ENCODE measurements at regions not wholly inside any gene's neighbourhood (a gene's known extent, or its start where the extent isn't known, plus 50 kb on each side); places are given as distances from the start of the nearest gene placed in this dataset.

- TF ChIP-seq, protein P1, sequence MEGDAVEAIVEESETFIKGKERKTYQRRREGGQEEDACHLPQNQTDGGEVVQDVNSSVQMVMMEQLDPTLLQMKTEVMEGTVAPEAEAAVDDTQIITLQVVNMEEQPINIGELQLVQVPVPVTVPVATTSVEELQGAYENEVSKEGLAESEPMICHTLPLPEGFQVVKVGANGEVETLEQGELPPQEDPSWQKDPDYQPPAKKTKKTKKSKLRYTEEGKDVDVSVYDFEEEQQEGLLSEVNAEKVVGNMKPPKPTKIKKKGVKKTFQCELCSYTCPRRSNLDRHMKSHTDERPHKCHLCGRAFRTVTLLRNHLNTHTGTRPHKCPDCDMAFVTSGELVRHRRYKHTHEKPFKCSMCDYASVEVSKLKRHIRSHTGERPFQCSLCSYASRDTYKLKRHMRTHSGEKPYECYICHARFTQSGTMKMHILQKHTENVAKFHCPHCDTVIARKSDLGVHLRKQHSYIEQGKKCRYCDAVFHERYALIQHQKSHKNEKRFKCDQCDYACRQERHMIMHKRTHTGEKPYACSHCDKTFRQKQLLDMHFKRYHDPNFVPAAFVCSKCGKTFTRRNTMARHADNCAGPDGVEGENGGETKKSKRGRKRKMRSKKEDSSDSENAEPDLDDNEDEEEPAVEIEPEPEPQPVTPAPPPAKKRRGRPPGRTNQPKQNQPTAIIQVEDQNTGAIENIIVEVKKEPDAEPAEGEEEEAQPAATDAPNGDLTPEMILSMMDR (IDR thresholded peaks at IDR 0.05; ENCODE audit: borderline replicate concordance, control extremely low read depth, extremely low read depth, insufficient read depth, missing control alignments): no peak
- in situ Hi-C loops (cut with MboI; ENCODE audit: low sequenced_read_pairs, unreplicated experiment): no loop called here
- no peak for DNase-seq (ENCODE audit: low spot score)
Measured at GRCh38 chr5:3167473-3167872, 416.0 kb upstream of the IRX2 start.

DNA sequence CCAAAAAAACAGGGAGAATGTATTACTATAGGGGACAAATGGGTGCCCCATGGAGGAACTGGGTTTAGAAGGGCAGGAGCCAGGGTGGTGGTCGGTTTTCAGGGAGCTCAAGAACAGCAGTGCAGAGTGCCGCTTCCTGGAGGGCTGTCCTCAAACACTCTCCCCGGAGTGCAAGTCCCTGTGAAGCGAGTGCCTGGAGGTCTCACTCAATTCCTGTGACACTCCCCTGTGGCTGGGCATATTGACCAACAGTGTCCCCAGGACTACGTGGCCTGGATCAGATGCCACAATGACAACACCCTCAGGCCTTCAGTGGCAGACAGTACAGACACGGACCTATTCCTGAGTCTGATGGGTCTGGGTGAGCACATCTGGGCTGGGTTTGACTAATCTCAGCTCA lies 412.1 kb upstream of the IRX2 start:
- in situ Hi-C loops (cut with MboI; ENCODE audit: low sequenced_read_pairs, unreplicated experiment): no loop called here
- TF ChIP-seq, protein P1 (IDR thresholded peaks at IDR 0.05; ENCODE audit: borderline replicate concordance, control extremely low read depth, extremely low read depth, insufficient read depth, missing control alignments): no peak
- DNase-seq (ENCODE audit: low spot score): no peak

GRCh38 chr5:3161672-3162071 lies 410.2 kb upstream of the IRX2 start:
- TF ChIP-seq, protein P1 (IDR thresholded peaks at IDR 0.05; ENCODE audit: borderline replicate concordance, control extremely low read depth, extremely low read depth, insufficient read depth, missing control alignments): no peak
- in situ Hi-C loops (cut with MboI; ENCODE audit: low sequenced_read_pairs, unreplicated experiment): no loop called here
- DNase-seq (ENCODE audit: low spot score): no peak

GRCh38 chr5:3157214-3157613 lies 405.7 kb upstream of the IRX2 start:
- no peak for DNase-seq (ENCODE audit: low spot score)
- TF ChIP-seq, protein P1 (IDR thresholded peaks at IDR 0.05; ENCODE audit: borderline replicate concordance, control extremely low read depth, extremely low read depth, insufficient read depth, missing control alignments): no peak
- in situ Hi-C loops (cut with MboI; ENCODE audit: low sequenced_read_pairs, unreplicated experiment): no loop called here

GRCh38 chr5:3155717-3156116 lies 404.2 kb upstream of the IRX2 start:
- no peak for DNase-seq (ENCODE audit: low spot score)
- in situ Hi-C loops (cut with MboI; ENCODE audit: low sequenced_read_pairs, unreplicated experiment): no loop called here
- TF ChIP-seq, protein P1 (IDR thresholded peaks at IDR 0.05; ENCODE audit: borderline replicate concordance, control extremely low read depth, extremely low read depth, insufficient read depth, missing control alignments): no peak

DNA sequence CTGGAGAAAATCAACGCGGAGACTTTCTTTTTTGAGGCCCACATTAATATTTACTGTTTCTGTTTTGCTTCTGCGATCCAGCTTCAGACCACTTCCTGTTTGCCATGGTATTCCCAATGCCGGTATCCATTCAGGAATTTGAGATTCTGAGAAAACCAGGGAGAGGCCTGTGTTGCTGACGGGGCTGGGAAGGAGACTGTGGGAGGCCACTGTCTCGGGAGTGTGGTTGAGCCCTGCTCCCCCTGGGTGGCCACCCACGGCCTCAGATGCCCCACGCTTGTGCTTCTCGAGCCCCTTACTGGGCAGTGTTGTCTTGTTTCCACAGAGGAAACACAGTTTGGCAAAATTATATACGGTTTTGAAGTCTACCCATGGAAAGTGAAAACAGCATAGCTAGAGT lies 403.6 kb upstream of the IRX2 start:
- in situ Hi-C loops (cut with MboI; ENCODE audit: low sequenced_read_pairs, unreplicated experiment): no loop called here
- DNase-seq (ENCODE audit: low spot score): no peak
- TF ChIP-seq, protein P1 (IDR thresholded peaks at IDR 0.05; ENCODE audit: borderline replicate concordance, control extremely low read depth, extremely low read depth, insufficient read depth, missing control alignments): no peak

GRCh38 chr5:3153906-3154305 lies 402.4 kb upstream of the IRX2 start:
- no peak for DNase-seq (ENCODE audit: low spot score)
- in situ Hi-C loops (cut with MboI; ENCODE audit: low sequenced_read_pairs, unreplicated experiment): no loop called here
- TF ChIP-seq, protein P1 (IDR thresholded peaks at IDR 0.05; ENCODE audit: borderline replicate concordance, control extremely low read depth, extremely low read depth, insufficient read depth, missing control alignments): no peak
